Lung (tissue), 11 donors: ENCODE measurements at regions not wholly inside any gene's neighbourhood (a gene's known extent, or its start where the extent isn't known, plus 50 kb on each side); places are given as distances from the start of the nearest gene placed in this dataset.
A peak's percentile ranks its signal among the peaks of the same experiment; 100 is the strongest.

Experiments
- ATAC-seq: fragments of 200-7000 bp; cut with Tn5 transposase; one replicate; pipeline ENCODE4 v1.9.1; 2020; ENCODE audit warnings: moderate number of reproducible peaks; ENCODE audit not compliant: insufficient read depth, low FRiP score
- DNase-seq, 3 donors: peaks; one replicate each; pipeline ENCODE4 v3.0.0-alpha.2; 2013 to 2017
- H3K27ac ChIP-seq, 2 donors: one replicate each; pipeline ENCODE4 v1.5.1; 2013; ENCODE audit warnings: mild to moderate bottlenecking in 2 of 2, moderate library complexity in 2 of 2, control low read depth in 1 of 2, inconsistent platforms in 1 of 2, low read depth in 1 of 2, low read length in 1 of 2
- H3K27me3 ChIP-seq, 3 donors: one replicate each; pipeline ENCODE4 v1.5.1; 2013; ENCODE audit warnings: low read length in 2 of 3; ENCODE audit not compliant: control insufficient read depth in 3 of 3, insufficient read depth in 3 of 3
- H3K36me3 ChIP-seq, 4 donors: one replicate each; pipeline ENCODE4 v1.5.1; 2013; ENCODE audit warnings: low read length in 4 of 4, mild to moderate bottlenecking in 1 of 4, moderate library complexity in 1 of 4; ENCODE audit not compliant: control insufficient read depth in 4 of 4, insufficient read depth in 4 of 4
- H3K4me1 ChIP-seq, 5 donors: one replicate each; pipeline ENCODE4 v1.5.1; 2013; ENCODE audit warnings: low read length in 5 of 5, mild to moderate bottlenecking in 2 of 5, moderate library complexity in 1 of 5; ENCODE audit not compliant: control insufficient read depth in 5 of 5, insufficient read depth in 5 of 5
- H3K4me3 ChIP-seq: one replicate; pipeline ENCODE4 v1.5.1; 2013; ENCODE audit warnings: mild to moderate bottlenecking, control low read depth, moderate library complexity
- H3K9ac ChIP-seq, 2 donors: one replicate each; pipeline ENCODE4 v1.5.1; 2013; ENCODE audit warnings: low read length in 2 of 2, control low read depth in 1 of 2; ENCODE audit not compliant: insufficient read depth in 1 of 2
- H3K9me3 ChIP-seq, 4 donors: one replicate each; pipeline ENCODE4 v1.5.1; 2013; ENCODE audit warnings: low read length in 3 of 4, mild to moderate bottlenecking in 1 of 4, moderate library complexity in 1 of 4; ENCODE audit not compliant: control insufficient read depth in 4 of 4, insufficient read depth in 3 of 4
- WGBS, 2 donors: extraction: QIAGEN DNeasy Blood & Tissue Kit; methylation state at CpG; one replicate each; pipeline ENCODE4 v1.1.7; 2013; 5-methylcytosine and 5-hydroxymethylcytosine counted together
- TF ChIP-seq, protein P1 (sequence below): IDR thresholded peaks from 2 replicates; pipeline ENCODE4 v1.5.1; 2012; ENCODE audit warnings: mild to moderate bottlenecking; ENCODE audit errors: control extremely low read depth, extremely low read depth
- donor health status: control.
- donor health status: control.
- donor health status: Bipolar disorder and iron deficiency.
- donor health status: healthy.
- donor health status: DM: yes; HTN: yes; CAD: no.

GRCh38 chr2:176652300-176653182 lies 383.3 kb downstream of the MTX2 start:
- H3K4me1 ChIP-seq: no peaks in the 10 kb centered on the region
- H3K9me3 ChIP-seq: no peaks in the 10 kb centered on the region
- TF ChIP-seq, protein P1, sequence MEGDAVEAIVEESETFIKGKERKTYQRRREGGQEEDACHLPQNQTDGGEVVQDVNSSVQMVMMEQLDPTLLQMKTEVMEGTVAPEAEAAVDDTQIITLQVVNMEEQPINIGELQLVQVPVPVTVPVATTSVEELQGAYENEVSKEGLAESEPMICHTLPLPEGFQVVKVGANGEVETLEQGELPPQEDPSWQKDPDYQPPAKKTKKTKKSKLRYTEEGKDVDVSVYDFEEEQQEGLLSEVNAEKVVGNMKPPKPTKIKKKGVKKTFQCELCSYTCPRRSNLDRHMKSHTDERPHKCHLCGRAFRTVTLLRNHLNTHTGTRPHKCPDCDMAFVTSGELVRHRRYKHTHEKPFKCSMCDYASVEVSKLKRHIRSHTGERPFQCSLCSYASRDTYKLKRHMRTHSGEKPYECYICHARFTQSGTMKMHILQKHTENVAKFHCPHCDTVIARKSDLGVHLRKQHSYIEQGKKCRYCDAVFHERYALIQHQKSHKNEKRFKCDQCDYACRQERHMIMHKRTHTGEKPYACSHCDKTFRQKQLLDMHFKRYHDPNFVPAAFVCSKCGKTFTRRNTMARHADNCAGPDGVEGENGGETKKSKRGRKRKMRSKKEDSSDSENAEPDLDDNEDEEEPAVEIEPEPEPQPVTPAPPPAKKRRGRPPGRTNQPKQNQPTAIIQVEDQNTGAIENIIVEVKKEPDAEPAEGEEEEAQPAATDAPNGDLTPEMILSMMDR: peak; percentile 53
- DNase-seq (peak in 2 of 3 donors; percentile 61 to 74), ATAC-seq (no peak)
- WGBS, 2 donors: 50 to 61% methylated on average over 9 of the region's 9 CpGs
- H3K27me3 ChIP-seq: no peaks in the 10 kb centered on the region
- no peak overlapping the region for H3K27ac ChIP-seq
- H3K9ac ChIP-seq: no peak overlapping the region
- H3K36me3 ChIP-seq: no peaks in the 10 kb centered on the region
- no peak overlapping the region for H3K4me3 ChIP-seq

- H3K4me3 ChIP-seq: no peak overlapping the region
- no peak overlapping the region for H3K9ac ChIP-seq
- ATAC-seq (no peak), DNase-seq (peak; percentile 66 to 76 (median 67))
- TF ChIP-seq, protein P1: no peak
- no peaks in the 10 kb centered on the region for H3K36me3 ChIP-seq
- H3K27ac ChIP-seq: no peak overlapping the region
- 28 to 31% methylated on average over 10 of the region's 10 CpGs for WGBS, 2 donors
- H3K27me3 ChIP-seq: no peaks in the 10 kb centered on the region
- H3K9me3 ChIP-seq: no peaks in the 10 kb centered on the region
- H3K4me1 ChIP-seq: no peaks in the 10 kb centered on the region
These were observed 384.5 kb downstream of the MTX2 start for GRCh38 chr2:176653479-176654443.

DNA sequence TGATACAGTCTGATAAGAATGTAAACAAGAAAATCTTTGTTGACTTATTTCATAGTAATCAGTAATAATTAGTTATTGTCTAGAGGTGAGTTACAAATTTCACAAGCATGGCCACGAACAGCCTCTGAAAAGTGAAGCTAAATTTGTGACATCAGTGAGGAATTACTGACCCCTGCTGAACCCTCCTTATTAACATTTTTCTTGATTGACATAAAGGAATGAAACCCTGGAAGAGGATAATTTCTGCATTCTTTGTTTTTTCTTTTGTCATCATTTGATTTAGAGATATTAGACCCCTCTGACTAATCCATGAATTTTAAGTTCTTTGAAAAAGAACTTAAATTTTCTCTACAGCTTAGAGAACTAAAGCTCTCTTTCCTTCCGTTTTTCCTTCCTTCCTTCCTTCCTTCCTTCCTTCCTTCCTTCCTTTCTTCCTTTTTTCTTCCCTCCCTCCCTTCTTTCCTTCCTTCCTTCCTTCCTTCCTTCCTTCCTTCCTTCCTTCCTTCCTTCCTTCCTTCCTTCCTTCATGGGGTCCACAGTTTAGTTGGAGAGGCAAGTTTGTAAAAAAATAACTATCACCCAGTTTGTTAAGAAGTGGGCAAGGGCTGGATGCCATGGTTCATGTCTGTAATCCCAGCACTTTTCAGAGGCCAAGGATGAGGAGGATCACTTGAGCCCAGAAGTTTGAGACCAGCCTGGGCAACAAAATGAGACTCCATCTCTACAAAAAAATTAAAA lies 387.0 kb downstream of the MTX2 start:
- DNase-seq (no peak), ATAC-seq (no peak)
- WGBS, 2 donors: 60 to 74% methylated on average over 2 of the region's 2 CpGs
- no peak overlapping the region for H3K4me3 ChIP-seq
- H3K27ac ChIP-seq: no peak overlapping the region
- H3K4me1 ChIP-seq: no peaks in the 10 kb centered on the region
- H3K9ac ChIP-seq: no peak overlapping the region
- TF ChIP-seq, protein P1: no peak
- no peaks in the 10 kb centered on the region for H3K9me3 ChIP-seq
- no peaks in the 10 kb centered on the region for H3K27me3 ChIP-seq
- no peaks in the 10 kb centered on the region for H3K36me3 ChIP-seq
